ENCODE measurements at regions not wholly inside any gene's neighbourhood (a gene's known extent, or its start where the extent isn't known, plus 50 kb on each side); places are given as distances from the start of the nearest gene placed in this dataset.

- Histone ChIP-seq H3K27ac (replicated peaks) (no peak overlapping the region), H3K27me3 (ENCODE audit: insufficient read depth, poor library complexity, severe bottlenecking) (no peaks in the 10 kb centered on the region), H3K4me3 (replicated peaks; ENCODE audit: insufficient read depth, low read length) (no peak overlapping the region)
- no peak for DNase-seq (ENCODE audit: low read depth in 1 of 2, low spot score in 1 of 2)
- TF ChIP-seq SPI1 (IDR thresholded peaks at IDR 0.05; ENCODE audit: borderline replicate concordance, low read depth) (no peak), CTCF (IDR thresholded peaks at IDR 0.05; ENCODE audit: insufficient read depth, low read length) (no peak), POLR2AphosphoS5 (IDR thresholded peaks at IDR 0.05; ENCODE audit: low read depth) (no peak), REST (IDR thresholded peaks at IDR 0.05; ENCODE audit: insufficient replicate concordance, low read depth) (no peak), GABPA (IDR thresholded peaks at IDR 0.05; ENCODE audit: low read depth) (no peak)
Measured at GRCh38 chr11:91187314-91187713, 964.5 kb upstream of the CHORDC1 start.

- Histone ChIP-seq H3K27ac (replicated peaks) (no peak overlapping the region), H3K4me3 (replicated peaks; ENCODE audit: insufficient read depth, low read length) (no peak overlapping the region), H3K27me3 (ENCODE audit: insufficient read depth, poor library complexity, severe bottlenecking) (no peaks in the 10 kb centered on the region)
- DNase-seq (ENCODE audit: low read depth in 1 of 2, low spot score in 1 of 2), result no peak
- TF ChIP-seq CTCF (IDR thresholded peaks at IDR 0.05; ENCODE audit: insufficient read depth, low read length) (no peak), REST (IDR thresholded peaks at IDR 0.05; ENCODE audit: insufficient replicate concordance, low read depth) (no peak), GABPA (IDR thresholded peaks at IDR 0.05; ENCODE audit: low read depth) (no peak), SPI1 (IDR thresholded peaks at IDR 0.05; ENCODE audit: borderline replicate concordance, low read depth) (no peak), POLR2AphosphoS5 (IDR thresholded peaks at IDR 0.05; ENCODE audit: low read depth) (no peak)
Measured at GRCh38 chr11:91178366-91178765, 955.5 kb upstream of the CHORDC1 start.

GRCh38 chr11:91174734-91175133, 951.9 kb upstream of the CHORDC1 start:
- no peak overlapping the region for H3K4me3 ChIP-seq (replicated peaks; ENCODE audit: insufficient read depth, low read length)
- no peak for DNase-seq (ENCODE audit: low read depth in 1 of 2, low spot score in 1 of 2)
- no peak overlapping the region for H3K27ac ChIP-seq (replicated peaks)
- TF ChIP-seq GABPA (IDR thresholded peaks at IDR 0.05; ENCODE audit: low read depth) (no peak), REST (IDR thresholded peaks at IDR 0.05; ENCODE audit: insufficient replicate concordance, low read depth) (no peak), SPI1 (IDR thresholded peaks at IDR 0.05; ENCODE audit: borderline replicate concordance, low read depth) (no peak), CTCF (IDR thresholded peaks at IDR 0.05; ENCODE audit: insufficient read depth, low read length) (no peak), POLR2AphosphoS5 (IDR thresholded peaks at IDR 0.05; ENCODE audit: low read depth) (no peak)
- no peaks in the 10 kb centered on the region for H3K27me3 ChIP-seq (ENCODE audit: insufficient read depth, poor library complexity, severe bottlenecking)
